ENCODE measurements at regions not wholly inside any gene's neighbourhood (a gene's known extent, or its start where the extent isn't known, plus 50 kb on each side); places are given as distances from the start of the nearest gene placed in this dataset.

DNA sequence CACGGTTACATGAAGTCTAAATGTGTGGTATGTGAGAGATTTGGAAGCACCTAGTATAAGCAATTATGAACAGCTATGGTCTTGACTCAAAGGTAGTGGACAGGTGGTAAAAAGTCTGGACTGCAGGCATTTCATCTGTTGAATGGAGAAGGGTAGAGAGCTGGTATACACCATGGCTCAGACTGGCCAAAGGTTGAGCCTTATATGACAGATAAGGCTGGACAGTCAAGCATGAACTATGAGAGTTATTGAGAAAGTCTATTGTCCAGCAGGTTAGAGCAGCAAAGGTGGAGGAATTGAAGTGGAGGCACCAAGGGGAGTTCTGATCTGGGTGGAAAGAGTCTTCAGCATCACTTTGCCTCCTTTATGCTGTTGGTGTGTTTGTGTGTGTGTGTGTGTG is 346.7 kb upstream of the SLC14A2 start:
- TF ChIP-seq POLR2AphosphoS5 (IDR thresholded peaks at IDR 0.05): no peak
- no peak for TF ChIP-seq POLR2A (IDR thresholded peaks at IDR 0.05)
- H3K4me1 ChIP-seq: no peaks in the 10 kb centered on the region
- H3K27ac ChIP-seq: no peak overlapping the region
- H3K27me3 ChIP-seq: no peaks in the 10 kb centered on the region
- intact Hi-C loops (cut with DNase I; ENCODE audit: low total_unique reads): no loop called here
- H3K9me3 ChIP-seq: no peaks in the 10 kb centered on the region
- H3K4me3 ChIP-seq: no peak overlapping the region
- H3K36me3 ChIP-seq: no peaks in the 10 kb centered on the region
- DNase-seq (ENCODE audit: low spot score in 2 of 2): no peak

- H3K27ac ChIP-seq: no peak overlapping the region
- H3K27me3 ChIP-seq: no peaks in the 10 kb centered on the region
- peaks cover 0 to 3% of the 10 kb centered on the region in 2 donors for H3K9me3 ChIP-seq
- DNase-seq (ENCODE audit: low spot score in 2 of 2): no peak
- intact Hi-C loops (cut with DNase I; ENCODE audit: low total_unique reads): no loop called here
- H3K4me1 ChIP-seq: no peaks in the 10 kb centered on the region
- TF ChIP-seq POLR2AphosphoS5 (IDR thresholded peaks at IDR 0.05) (no peak), POLR2A (IDR thresholded peaks at IDR 0.05) (no peak), CTCF (IDR thresholded peaks at IDR 0.05) (no peak)
- H3K36me3 ChIP-seq: no peaks in the 10 kb centered on the region
- H3K4me3 ChIP-seq: no peak overlapping the region
Observed at GRCh38 chr18:45270289-45270771, 344.9 kb upstream of the SLC14A2 start.

DNA sequence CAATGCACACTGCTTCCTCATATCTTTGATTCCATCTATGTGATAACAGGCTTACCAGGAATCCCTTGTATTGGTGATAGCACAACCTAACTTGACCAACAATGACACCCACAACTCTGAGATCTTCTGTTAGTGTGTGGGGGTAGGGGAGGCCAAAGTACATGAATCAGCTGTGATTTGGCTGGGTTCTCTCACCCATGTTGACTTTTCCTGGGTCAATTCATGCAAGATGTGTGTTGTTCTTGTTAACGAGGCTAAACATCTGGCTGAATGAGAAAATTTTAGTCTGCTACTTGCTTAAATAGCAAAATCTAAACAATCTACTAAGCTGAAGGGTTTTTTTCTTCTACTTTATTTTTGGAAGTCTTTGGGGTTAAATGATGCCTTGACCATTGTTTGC is 341.2 kb upstream of the SLC14A2 start:
- no peaks in the 10 kb centered on the region for H3K4me1 ChIP-seq
- no peak overlapping the region for H3K27ac ChIP-seq
- intact Hi-C loops (cut with DNase I; ENCODE audit: low total_unique reads): no loop called here
- no peak for DNase-seq (ENCODE audit: low spot score in 2 of 2)
- peaks cover 0 to 5% of the 10 kb centered on the region in 2 donors for H3K9me3 ChIP-seq
- no peaks in the 10 kb centered on the region for H3K27me3 ChIP-seq
- H3K36me3 ChIP-seq: no peaks in the 10 kb centered on the region
- H3K4me3 ChIP-seq: no peak overlapping the region
- TF ChIP-seq CTCF (IDR thresholded peaks at IDR 0.05): no peak

DNA sequence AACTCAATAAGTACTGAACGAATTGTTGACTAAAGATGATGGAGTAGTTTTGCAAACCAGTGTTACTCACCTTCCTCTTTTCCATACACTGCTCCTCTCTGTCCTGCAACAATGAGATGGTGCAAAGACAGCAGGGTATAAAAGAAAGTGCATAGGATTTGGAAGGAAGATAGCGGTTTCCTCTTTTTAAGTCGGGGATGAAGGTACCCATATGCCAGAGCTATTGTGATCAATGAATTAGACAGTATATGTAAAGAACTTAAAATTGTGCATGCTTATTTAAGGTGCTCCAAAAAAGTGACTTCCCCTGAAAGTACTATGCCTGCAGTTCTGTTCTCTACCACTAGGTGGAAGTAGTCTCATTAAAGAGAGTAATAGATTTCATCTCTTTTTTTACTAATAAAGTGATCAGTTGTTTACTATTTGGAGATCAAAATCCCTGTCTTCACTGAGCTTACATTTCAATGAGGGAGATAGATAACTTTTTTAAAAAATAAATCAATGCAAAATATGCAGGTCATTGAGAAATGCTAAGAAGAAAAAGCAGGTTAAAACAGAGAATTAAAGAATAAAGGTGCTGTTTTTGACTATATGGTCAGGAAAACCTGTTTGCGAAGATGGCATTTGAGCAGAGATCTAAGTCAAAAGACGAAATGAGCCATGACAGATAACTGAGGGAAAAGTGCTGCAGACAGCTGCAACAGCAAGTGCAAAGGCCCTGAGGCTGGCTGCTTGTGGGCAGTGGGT is 339.7 kb upstream of the SLC14A2 start:
- Histone ChIP-seq H3K27me3 (no peaks in the 10 kb centered on the region), H3K27ac (no peak overlapping the region), H3K4me3 (no peak overlapping the region), H3K4me1 (no peaks in the 10 kb centered on the region), H3K9me3 (peaks cover 0 to 5% of the 10 kb centered on the region in 2 donors), H3K36me3 (no peaks in the 10 kb centered on the region)
- DNase-seq (ENCODE audit: low spot score in 2 of 2): no peak
- intact Hi-C loops (cut with DNase I; ENCODE audit: low total_unique reads): no loop called here
- peak; percentile 33 to 60 (median 51) for TF ChIP-seq CTCF (IDR thresholded peaks at IDR 0.05)
- no peak for TF ChIP-seq POLR2AphosphoS5 (IDR thresholded peaks at IDR 0.05)

DNA sequence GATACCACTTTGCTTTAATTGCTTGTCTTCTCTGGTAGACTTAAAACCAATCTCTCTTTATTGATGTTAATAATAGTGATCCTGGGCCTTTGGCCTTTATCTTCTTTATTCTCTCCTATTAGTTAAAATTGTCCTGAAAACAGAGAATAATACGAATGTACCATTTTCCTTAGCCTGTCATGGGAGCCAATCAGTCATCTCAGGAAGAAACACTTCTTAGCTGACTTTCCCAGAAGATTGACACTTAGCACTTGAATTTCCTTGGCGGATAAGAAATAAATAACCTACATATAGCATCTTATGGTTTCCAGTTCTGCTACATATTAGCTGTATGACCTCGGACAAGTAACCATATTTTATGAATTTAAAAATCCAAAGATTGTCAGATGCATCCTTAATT is 338.4 kb upstream of the SLC14A2 start:
- H3K27me3 ChIP-seq: no peaks in the 10 kb centered on the region
- no peaks in the 10 kb centered on the region for H3K36me3 ChIP-seq
- H3K27ac ChIP-seq: no peak overlapping the region
- H3K4me3 ChIP-seq: no peak overlapping the region
- TF ChIP-seq CTCF (IDR thresholded peaks at IDR 0.05): no peak
- TF ChIP-seq POLR2AphosphoS5 (IDR thresholded peaks at IDR 0.05): no peak
- TF ChIP-seq POLR2A (IDR thresholded peaks at IDR 0.05): no peak
- DNase-seq (ENCODE audit: low spot score in 2 of 2): no peak
- intact Hi-C loops (cut with DNase I; ENCODE audit: low total_unique reads): no loop called here
- peaks cover 0 to 5% of the 10 kb centered on the region in 2 donors for H3K9me3 ChIP-seq
- H3K4me1 ChIP-seq: no peaks in the 10 kb centered on the region

Measured in breast epithelium (tissue), 4 donors.